Heart left ventricle (tissue), 16 donors: ENCODE measurements at regions not wholly inside any gene's neighbourhood (a gene's known extent, or its start where the extent isn't known, plus 50 kb on each side); places are given as distances from the start of the nearest gene placed in this dataset.

Experiments used
- ATAC-seq, 4 donors: fragments of 200-7000 bp; cut with Tn5 transposase; one replicate each; pipeline ENCODE4 v1.9.1; 2020 to 2022; ENCODE audit warnings: moderate library complexity in 4 of 4, mild to moderate bottlenecking in 3 of 4, moderate number of reproducible peaks in 1 of 4
- DNase-seq, 5 donors: peaks; one replicate each; pipeline ENCODE4 v3.0.0-alpha.2; 2020
- H3K27ac ChIP-seq, 12 donors: fragments of 200-600 bp; sonication (generic) in 4 of 12; one replicate each; pipeline versions ENCODE4 v1.5.0 to v1.8.0; 2016 to 2022; ENCODE audit warnings: mild to moderate bottlenecking in 2 of 12
- H3K27me3 ChIP-seq, 9 donors: fragments of 200-600 bp; sonication (generic) in 2 of 9; one replicate each; pipeline versions ENCODE4 v1.5.1 to v1.8.0; 2016 to 2022; ENCODE audit warnings: mild to moderate bottlenecking in 3 of 9
- H3K36me3 ChIP-seq, 9 donors: fragments of 200-600 bp; sonication (generic) in 2 of 9; one replicate each; pipeline versions ENCODE4 v1.5.0 to v1.8.0; 2018 to 2022; ENCODE audit warnings: mild to moderate bottlenecking in 2 of 9
- H3K4me1 ChIP-seq, 12 donors: fragments of 200-600 bp; sonication (generic) in 4 of 12; one replicate each; pipeline versions ENCODE4 v1.5.0 to v1.8.0; 2016 to 2022; ENCODE audit warnings: mild to moderate bottlenecking in 3 of 12
- H3K4me3 ChIP-seq, 12 donors: fragments of 200-600 bp; sonication (generic) in 4 of 12; one replicate each; pipeline versions ENCODE4 v1.5.0 to v1.8.0; 2017 to 2022; ENCODE audit warnings: mild to moderate bottlenecking in 9 of 12, moderate library complexity in 4 of 12
- H3K9me3 ChIP-seq, 12 donors: fragments of 200-600 bp; sonication (generic) in 4 of 12; one replicate each; pipeline versions ENCODE4 v1.5.0 to v1.8.0; 2016 to 2022; ENCODE audit warnings: mild to moderate bottlenecking in 1 of 12
- POLR2A ChIP-seq, 2 donors: fragments of 450-650 bp; IDR thresholded peaks; one replicate each; pipeline ENCODE4 v1.6.1; 2017; ENCODE audit warnings: antibody characterized with exemption in 2 of 2, mild to moderate bottlenecking in 2 of 2, moderate library complexity in 2 of 2
- WGBS, 4 donors: extraction: QIAGEN DNeasy Blood & Tissue Kit in 2 of 4; methylation state at CpG; one replicate each; pipeline versions ENCODE4 v1.1.5 to v1.1.7; 2013 to 2018; 5-methylcytosine and 5-hydroxymethylcytosine counted together
- intact Hi-C, 10 donors: fragments of 100-400 bp; cut with DNase I; formaldehyde crosslinking; loops; one replicate each; pipeline versions ENCODE4 v1.11.1 to v1.14.2; 2022
- TF ChIP-seq, protein P1 (sequence below), 12 donors: fragments of 200-600 bp; sonication (generic) in 4 of 12; IDR thresholded peaks; one replicate each; pipeline versions ENCODE4 v1.5.0 to v1.8.0; 2018 to 2022; ENCODE audit warnings: antibody characterized with exemption in 12 of 12, mild to moderate bottlenecking in 5 of 12
- donor health status: ischemic (EF 13 %, LVEDD 7.1; RV severe dilation, severe dysfunction).
- donor health status: healthy with polysubstance abuse.
- donor health status: DM: no; HTN: yes; CAD: no.
- donor health status: DM: no; HTN: no; CAD: no.
- donor health status: ischemic (EF 25% LVEDD 6.9; RV normal size, moderate dysfunction).
- donor health status: ischemic (EF 25% LVEDD 5.7; RV mildly dilated, moderate dysfunction).
- donor health status: healthy.
- donor health status: DM: yes; HTN: yes; CAD: no.
- donor health status: ischemic (EF 35%, LVEDD 5.7; RV mildly dilated, moderate dysfunction).
- donor health status: nonischemic (EF 11% LVEDD 7.7; RV severe dilation, severe dysfunction).
- donor health status: DM: yes; HTN: yes; CAD: no.
- donor health status: PGD.
- donor health status: ischemic (EF 29% LVEDD 5.4; RV normal size, mild dysfunction).
- donor health status: nonischemic (EF 23%, LVEDD 6.1; RV moderate dilation, normal function).

GRCh38 chr3:193014902-193015301 is 97.2 kb upstream of the MB21D2 start:
- TF ChIP-seq POLR2A (IDR thresholded peaks at IDR 0.05) = no peak
- TF ChIP-seq, protein P1, sequence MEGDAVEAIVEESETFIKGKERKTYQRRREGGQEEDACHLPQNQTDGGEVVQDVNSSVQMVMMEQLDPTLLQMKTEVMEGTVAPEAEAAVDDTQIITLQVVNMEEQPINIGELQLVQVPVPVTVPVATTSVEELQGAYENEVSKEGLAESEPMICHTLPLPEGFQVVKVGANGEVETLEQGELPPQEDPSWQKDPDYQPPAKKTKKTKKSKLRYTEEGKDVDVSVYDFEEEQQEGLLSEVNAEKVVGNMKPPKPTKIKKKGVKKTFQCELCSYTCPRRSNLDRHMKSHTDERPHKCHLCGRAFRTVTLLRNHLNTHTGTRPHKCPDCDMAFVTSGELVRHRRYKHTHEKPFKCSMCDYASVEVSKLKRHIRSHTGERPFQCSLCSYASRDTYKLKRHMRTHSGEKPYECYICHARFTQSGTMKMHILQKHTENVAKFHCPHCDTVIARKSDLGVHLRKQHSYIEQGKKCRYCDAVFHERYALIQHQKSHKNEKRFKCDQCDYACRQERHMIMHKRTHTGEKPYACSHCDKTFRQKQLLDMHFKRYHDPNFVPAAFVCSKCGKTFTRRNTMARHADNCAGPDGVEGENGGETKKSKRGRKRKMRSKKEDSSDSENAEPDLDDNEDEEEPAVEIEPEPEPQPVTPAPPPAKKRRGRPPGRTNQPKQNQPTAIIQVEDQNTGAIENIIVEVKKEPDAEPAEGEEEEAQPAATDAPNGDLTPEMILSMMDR (IDR thresholded peaks at IDR 0.05) = no peak
- WGBS, 4 donors = 40 to 72% (median 56%) methylated on average over 2 of the region's 2 CpGs
- no peaks in the 10 kb centered on the region for H3K27me3 ChIP-seq
- H3K9me3 ChIP-seq = peaks cover 0 to 24% (median 4%) of the 10 kb centered on the region in 12 donors
- H3K4me3 ChIP-seq = no peak overlapping the region
- DNase-seq (peak in 2 of 5 donors; percentile 8 to 22), ATAC-seq (peak in 3 of 4 donors; percentile 40 to 63 (median 63))
- no peaks in the 10 kb centered on the region for H3K36me3 ChIP-seq
- intact Hi-C loops = loop anchor here in 2 of 10 donors (5.0 to 10.0 kb wide), 3 partner anchors 98 to 188 kb away; partner anchors contain the start of gene MB21D2 (in 2 of the 2)
- no peak overlapping the region for H3K27ac ChIP-seq
- peaks cover 0 to 24% (median 5%) of the 10 kb centered on the region in 12 donors for H3K4me1 ChIP-seq

DNA sequence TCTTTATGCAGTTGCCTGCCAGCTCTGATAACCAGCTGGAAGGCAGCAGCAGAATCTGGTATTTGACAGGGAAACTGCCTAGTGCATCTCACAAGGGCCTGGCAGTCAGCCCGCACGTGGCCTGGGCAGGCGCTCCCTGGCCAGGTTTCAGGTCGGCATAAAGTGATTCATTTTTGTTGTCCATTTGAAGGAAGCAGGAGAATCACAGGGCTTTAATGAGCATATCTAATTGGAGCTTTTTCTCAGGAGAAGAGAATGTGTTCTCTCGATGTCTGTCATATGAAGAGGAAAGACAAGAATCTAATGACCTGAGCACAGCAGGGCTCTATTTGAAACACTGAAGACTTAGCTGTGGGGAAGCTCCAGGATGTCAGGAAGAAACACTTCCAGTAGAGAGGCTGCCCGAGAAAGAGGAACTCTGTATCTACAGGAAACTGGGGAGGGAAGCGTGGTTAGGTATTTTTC is 98.8 kb upstream of the MB21D2 start:
- ATAC-seq = peak; percentile 64 to 83 (median 76)
- WGBS, 4 donors = 17 to 31% (median 27%) methylated on average over 7 of the region's 7 CpGs
- intact Hi-C loops = loop anchor here in 2 of 10 donors (5.0 to 10.0 kb wide), 3 partner anchors 99 to 189 kb away; partner anchors contain the start of gene MB21D2 (in 2 of the 2)
- Histone ChIP-seq H3K9me3 (peaks cover 0 to 24% (median 4%) of the 10 kb centered on the region in 12 donors), H3K4me3 (no peak overlapping the region), H3K36me3 (no peaks in the 10 kb centered on the region), H3K27me3 (no peaks in the 10 kb centered on the region), H3K27ac (no peak overlapping the region), H3K4me1 (peaks cover 0 to 15% (median 5%) of the 10 kb centered on the region in 12 donors)
- TF ChIP-seq POLR2A (IDR thresholded peaks at IDR 0.05) = no peak
- TF ChIP-seq, protein P1 (IDR thresholded peaks at IDR 0.05) = no peak
- DNase-seq = peak; percentile 52 to 75 (median 55)

DNA sequence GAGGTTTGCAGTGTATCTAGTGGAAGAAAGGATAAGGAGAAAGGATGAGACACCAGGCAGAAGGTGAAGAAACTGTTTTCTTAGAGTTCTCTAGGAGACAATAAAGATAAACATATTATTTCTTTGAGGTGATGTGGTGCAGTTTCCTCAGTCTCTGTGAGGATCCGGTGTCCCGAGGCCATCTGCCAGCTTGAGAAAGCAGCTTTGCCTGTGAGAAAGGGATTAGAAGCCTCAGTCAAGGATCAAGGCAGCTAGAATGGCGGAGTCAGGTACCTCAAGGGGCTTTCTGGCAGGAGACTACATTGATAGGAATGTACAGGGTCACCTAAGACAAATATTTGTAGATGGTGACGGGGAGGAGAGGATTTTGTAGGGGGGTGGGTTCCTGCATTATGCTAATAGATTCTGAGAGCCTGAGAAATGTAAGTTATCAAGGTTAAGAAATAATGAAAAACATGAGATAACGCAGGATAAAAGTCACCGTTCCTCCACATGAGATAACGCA is 103.9 kb upstream of the MB21D2 start:
- intact Hi-C loops = no loop called here
- Histone ChIP-seq H3K27me3 (no peaks in the 10 kb centered on the region), H3K9me3 (no peaks in the 10 kb centered on the region), H3K4me3 (no peak overlapping the region), H3K36me3 (no peaks in the 10 kb centered on the region), H3K27ac (no peak overlapping the region), H3K4me1 (peaks cover 0 to 8% (median under 1%) of the 10 kb centered on the region in 12 donors)
- TF ChIP-seq, protein P1 (IDR thresholded peaks at IDR 0.05) = no peak
- no peak for TF ChIP-seq POLR2A (IDR thresholded peaks at IDR 0.05)
- no peak for DNase-seq
- WGBS, 4 donors = 82 to 87% (median 85%) methylated on average over 7 of the region's 7 CpGs
- ATAC-seq = no peak

GRCh38 chr3:193023218-193023617 is 105.6 kb upstream of the MB21D2 start:
- no peaks in the 10 kb centered on the region for H3K9me3 ChIP-seq
- no peak for ATAC-seq
- DNase-seq = no peak
- TF ChIP-seq, protein P1 (IDR thresholded peaks at IDR 0.05) = no peak
- TF ChIP-seq POLR2A (IDR thresholded peaks at IDR 0.05) = no peak
- no peak overlapping the region for H3K27ac ChIP-seq
- no peaks in the 10 kb centered on the region for H3K36me3 ChIP-seq
- H3K4me3 ChIP-seq = no peak overlapping the region
- WGBS, 4 donors = 91 to 98% (median 93%) methylated on average over 1 of the region's 1 CpG
- intact Hi-C loops = no loop called here
- H3K27me3 ChIP-seq = no peaks in the 10 kb centered on the region
- no peaks in the 10 kb centered on the region for H3K4me1 ChIP-seq
